ENCODE measurements at regions not wholly inside any gene's neighbourhood (a gene's known extent, or its start where the extent isn't known, plus 50 kb on each side); places are given as distances from the start of the nearest gene placed in this dataset.

- no peak overlapping the region for H3K4me3 ChIP-seq (replicated peaks; ENCODE audit: low read depth, low read length)
- no peak for DNase-seq (ENCODE audit: extremely low read depth, insufficient read length)
- TF ChIP-seq CTCF (IDR thresholded peaks at IDR 0.05; ENCODE audit: insufficient read depth, low read length, poor library complexity, severe bottlenecking): no peak
- no peaks in the 10 kb centered on the region for H3K27me3 ChIP-seq (replicated peaks; ENCODE audit: control insufficient read depth, insufficient read depth, low read length)
- H3K36me3 ChIP-seq (ENCODE audit: control insufficient read depth, insufficient read depth, low read length): no peaks in the 10 kb centered on the region
These were observed 265.0 kb downstream of the TENT5A start for GRCh38 chr6:81487489-81487888.

DNA sequence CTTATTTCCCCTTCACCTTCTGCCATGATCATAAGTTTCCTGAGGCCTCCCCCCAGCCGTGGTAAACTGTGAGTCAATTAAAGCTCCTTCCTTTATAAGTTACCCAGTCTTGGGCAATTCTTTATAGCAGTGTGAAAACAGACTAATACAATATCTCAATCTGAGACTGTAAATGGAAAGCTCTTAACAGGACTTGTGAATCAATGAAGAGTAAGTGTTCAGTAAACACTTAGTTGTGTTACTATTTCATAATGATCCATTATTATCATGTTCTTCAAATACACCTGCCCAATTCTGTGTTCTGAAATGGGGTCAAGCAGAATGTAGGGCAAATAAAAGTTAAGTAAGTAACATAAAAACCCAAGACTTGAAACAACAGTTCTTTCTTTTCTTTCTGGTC is 266.2 kb downstream of the TENT5A start:
- no peak for DNase-seq (ENCODE audit: extremely low read depth, insufficient read length)
- H3K27me3 ChIP-seq (replicated peaks; ENCODE audit: control insufficient read depth, insufficient read depth, low read length): no peaks in the 10 kb centered on the region
- H3K4me3 ChIP-seq (replicated peaks; ENCODE audit: low read depth, low read length): no peak overlapping the region
- TF ChIP-seq CTCF (IDR thresholded peaks at IDR 0.05; ENCODE audit: insufficient read depth, low read length, poor library complexity, severe bottlenecking): no peak
- H3K36me3 ChIP-seq (ENCODE audit: control insufficient read depth, insufficient read depth, low read length): no peaks in the 10 kb centered on the region

DNA sequence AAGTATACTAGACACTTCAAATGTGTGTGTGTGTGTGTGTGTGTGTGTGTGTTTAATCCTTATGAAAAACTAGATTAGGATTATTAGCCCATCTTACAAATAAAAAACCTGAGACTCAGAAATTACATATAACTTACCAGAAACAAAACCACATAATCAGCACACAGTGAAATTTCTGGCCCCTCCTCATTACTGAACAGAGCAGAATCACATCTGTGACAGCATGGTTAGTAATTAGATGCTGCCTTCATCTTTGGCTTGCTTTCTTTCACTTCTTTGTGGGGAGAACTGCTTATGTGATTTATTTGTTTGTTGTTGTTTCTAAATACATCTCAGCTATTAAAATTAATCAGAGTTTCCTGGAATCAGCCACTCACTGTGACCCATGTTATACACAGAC is 267.1 kb downstream of the TENT5A start:
- H3K4me3 ChIP-seq (replicated peaks; ENCODE audit: low read depth, low read length): no peak overlapping the region

DNA sequence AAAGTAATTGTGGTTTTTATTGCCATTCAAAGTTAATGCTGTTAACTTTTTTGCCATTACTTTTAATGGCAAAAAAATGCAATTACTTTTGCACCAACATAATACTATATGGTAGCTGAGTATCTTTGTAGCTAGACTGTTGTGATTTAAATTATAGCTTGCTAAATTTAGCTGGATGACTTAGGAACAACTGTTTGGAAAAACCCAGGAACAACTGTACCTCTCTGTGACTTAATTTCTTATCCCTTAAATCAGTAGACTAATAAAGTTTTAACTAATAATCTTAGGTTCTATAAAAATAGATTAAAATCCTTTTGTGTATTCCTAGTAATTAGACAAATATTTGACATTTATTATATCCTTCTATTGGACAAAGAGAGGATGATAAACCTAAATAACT is 268.2 kb downstream of the TENT5A start:
- H3K27me3 ChIP-seq (replicated peaks; ENCODE audit: control insufficient read depth, insufficient read depth, low read length): no peaks in the 10 kb centered on the region
- H3K36me3 ChIP-seq (ENCODE audit: control insufficient read depth, insufficient read depth, low read length): no peaks in the 10 kb centered on the region
- DNase-seq (ENCODE audit: extremely low read depth, insufficient read length): no peak
- no peak for TF ChIP-seq CTCF (IDR thresholded peaks at IDR 0.05; ENCODE audit: insufficient read depth, low read length, poor library complexity, severe bottlenecking)
- no peak overlapping the region for H3K4me3 ChIP-seq (replicated peaks; ENCODE audit: low read depth, low read length)

More for the DNA sequence above, 267.1 kb downstream of the TENT5A start:
- no peak for DNase-seq (ENCODE audit: extremely low read depth, insufficient read length)
- no peak for TF ChIP-seq CTCF (IDR thresholded peaks at IDR 0.05; ENCODE audit: insufficient read depth, low read length, poor library complexity, severe bottlenecking)
- Histone ChIP-seq H3K27me3 (replicated peaks; ENCODE audit: control insufficient read depth, insufficient read depth, low read length) (no peaks in the 10 kb centered on the region), H3K36me3 (ENCODE audit: control insufficient read depth, insufficient read depth, low read length) (no peaks in the 10 kb centered on the region)

- Histone ChIP-seq H3K36me3 (ENCODE audit: control insufficient read depth, insufficient read depth, low read length) (no peaks in the 10 kb centered on the region), H3K27me3 (replicated peaks; ENCODE audit: control insufficient read depth, insufficient read depth, low read length) (no peaks in the 10 kb centered on the region), H3K4me3 (replicated peaks; ENCODE audit: low read depth, low read length) (no peak overlapping the region)
- TF ChIP-seq CTCF (IDR thresholded peaks at IDR 0.05; ENCODE audit: insufficient read depth, low read length, poor library complexity, severe bottlenecking): no peak
- no peak for DNase-seq (ENCODE audit: extremely low read depth, insufficient read length)
These were observed 272.3 kb downstream of the TENT5A start for GRCh38 chr6:81480139-81480538.

DNA sequence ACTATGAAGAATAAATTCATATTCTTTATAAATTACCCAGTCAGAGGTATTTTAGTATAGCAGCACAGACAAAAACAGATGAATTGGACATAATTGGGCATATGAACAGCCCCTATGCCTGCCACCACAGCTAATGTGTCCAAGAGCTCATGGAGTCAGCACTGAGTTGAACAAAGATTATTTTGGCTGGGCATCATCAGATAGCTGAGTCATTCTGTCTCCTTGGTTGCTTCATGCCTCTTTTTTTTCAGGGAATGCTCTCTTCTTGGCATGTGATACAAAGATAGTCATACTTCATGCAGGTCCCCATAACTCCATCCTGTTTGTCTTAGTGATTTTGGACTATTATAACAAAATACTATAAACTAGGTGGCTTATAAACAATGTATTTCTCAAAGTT is 275.6 kb downstream of the TENT5A start:
- TF ChIP-seq CTCF (IDR thresholded peaks at IDR 0.05; ENCODE audit: insufficient read depth, low read length, poor library complexity, severe bottlenecking): no peak

More for the DNA sequence above, 275.6 kb downstream of the TENT5A start:
- H3K27me3 ChIP-seq (replicated peaks; ENCODE audit: control insufficient read depth, insufficient read depth, low read length): no peaks in the 10 kb centered on the region
- DNase-seq (ENCODE audit: extremely low read depth, insufficient read length): no peak
- no peaks in the 10 kb centered on the region for H3K36me3 ChIP-seq (ENCODE audit: control insufficient read depth, insufficient read depth, low read length)
- no peak overlapping the region for H3K4me3 ChIP-seq (replicated peaks; ENCODE audit: low read depth, low read length)
